ENCODE measurements at regions not wholly inside any gene's neighbourhood (a gene's known extent, or its start where the extent isn't known, plus 50 kb on each side); places are given as distances from the start of the nearest gene placed in this dataset.

DNA sequence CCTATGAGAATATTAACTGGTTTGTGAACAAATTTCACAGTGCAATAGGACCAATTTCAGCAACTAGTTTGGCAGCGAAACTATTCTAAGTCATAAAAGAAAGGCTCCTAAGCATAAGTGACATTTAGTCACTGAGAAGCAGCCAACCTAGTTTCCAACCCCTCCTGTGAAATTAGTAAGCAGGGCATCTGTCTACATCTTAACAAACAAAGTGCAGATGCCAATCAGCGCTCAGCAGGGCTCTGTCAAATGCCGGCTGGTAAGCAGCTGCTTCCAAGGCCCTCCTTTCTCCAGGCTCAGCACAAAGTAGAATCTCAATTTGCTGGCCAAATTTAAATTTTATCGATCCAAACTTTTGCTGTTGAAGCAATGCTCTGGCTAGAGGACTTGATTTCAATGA lies 124.7 kb downstream of the ICOS start:
- no peak for DNase-seq (ENCODE audit: insufficient read length, low spot score)
- FAIRE-seq = no peak
- TF ChIP-seq, protein P1, sequence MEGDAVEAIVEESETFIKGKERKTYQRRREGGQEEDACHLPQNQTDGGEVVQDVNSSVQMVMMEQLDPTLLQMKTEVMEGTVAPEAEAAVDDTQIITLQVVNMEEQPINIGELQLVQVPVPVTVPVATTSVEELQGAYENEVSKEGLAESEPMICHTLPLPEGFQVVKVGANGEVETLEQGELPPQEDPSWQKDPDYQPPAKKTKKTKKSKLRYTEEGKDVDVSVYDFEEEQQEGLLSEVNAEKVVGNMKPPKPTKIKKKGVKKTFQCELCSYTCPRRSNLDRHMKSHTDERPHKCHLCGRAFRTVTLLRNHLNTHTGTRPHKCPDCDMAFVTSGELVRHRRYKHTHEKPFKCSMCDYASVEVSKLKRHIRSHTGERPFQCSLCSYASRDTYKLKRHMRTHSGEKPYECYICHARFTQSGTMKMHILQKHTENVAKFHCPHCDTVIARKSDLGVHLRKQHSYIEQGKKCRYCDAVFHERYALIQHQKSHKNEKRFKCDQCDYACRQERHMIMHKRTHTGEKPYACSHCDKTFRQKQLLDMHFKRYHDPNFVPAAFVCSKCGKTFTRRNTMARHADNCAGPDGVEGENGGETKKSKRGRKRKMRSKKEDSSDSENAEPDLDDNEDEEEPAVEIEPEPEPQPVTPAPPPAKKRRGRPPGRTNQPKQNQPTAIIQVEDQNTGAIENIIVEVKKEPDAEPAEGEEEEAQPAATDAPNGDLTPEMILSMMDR (IDR thresholded peaks at IDR 0.05; ENCODE audit: insufficient read depth, missing control alignments) = no peak

DNA sequence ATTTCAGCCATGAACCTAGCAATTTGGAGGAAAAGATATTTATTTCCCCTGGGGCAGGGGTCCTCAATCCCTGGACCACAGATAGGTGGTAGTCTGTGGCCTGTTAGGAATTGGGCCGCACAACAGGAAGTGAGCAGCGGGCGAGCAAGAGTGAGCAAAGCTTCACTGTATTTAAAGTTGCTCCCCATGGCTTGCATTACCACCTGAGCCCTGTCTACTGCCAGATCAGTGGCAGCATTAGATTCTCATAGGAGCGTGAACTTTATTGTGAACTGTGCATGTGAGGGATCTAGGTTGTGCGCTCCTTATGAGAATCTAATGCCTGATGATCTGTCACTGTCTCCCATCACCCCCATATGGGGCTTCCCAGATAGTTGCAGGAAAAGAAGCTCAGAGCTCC lies 127.6 kb downstream of the ICOS start:
- DNase-seq (ENCODE audit: insufficient read length, low spot score) = no peak
- no peak for FAIRE-seq
- TF ChIP-seq, protein P1 (IDR thresholded peaks at IDR 0.05; ENCODE audit: insufficient read depth, missing control alignments) = no peak

DNA sequence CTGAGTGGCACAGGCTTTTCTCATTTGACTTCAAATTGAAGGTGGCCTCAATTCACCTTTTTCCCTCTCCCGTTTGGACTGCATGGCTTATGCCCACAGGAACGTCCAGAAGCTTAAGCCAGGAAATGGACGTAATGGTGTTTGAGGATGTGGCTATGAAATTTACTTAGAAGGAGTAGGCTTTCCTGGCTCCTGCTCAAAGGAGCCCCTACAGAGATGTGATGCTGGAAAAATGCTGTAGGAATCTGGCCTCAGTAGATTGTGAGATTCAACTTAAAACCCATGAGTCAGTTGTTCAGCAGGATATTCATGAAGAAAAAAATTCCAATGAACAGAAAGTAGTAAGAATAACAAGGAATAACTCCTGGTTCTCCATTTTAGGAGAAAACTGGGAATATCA lies 129.0 kb downstream of the ICOS start:
- no peak for FAIRE-seq
- TF ChIP-seq, protein P1 (IDR thresholded peaks at IDR 0.05; ENCODE audit: insufficient read depth, missing control alignments) = no peak

GRCh38 chr2:204066051-204066450 lies 129.5 kb downstream of the ICOS start:
- DNase-seq (ENCODE audit: insufficient read length, low spot score) = no peak
- FAIRE-seq = no peak
- TF ChIP-seq, protein P1 (IDR thresholded peaks at IDR 0.05; ENCODE audit: insufficient read depth, missing control alignments) = no peak

More for the DNA sequence above, 129.0 kb downstream of the ICOS start:
- DNase-seq (ENCODE audit: insufficient read length, low spot score) = no peak

- TF ChIP-seq, protein P1 (IDR thresholded peaks at IDR 0.05; ENCODE audit: insufficient read depth, missing control alignments) = no peak
- no peak for DNase-seq (ENCODE audit: insufficient read length, low spot score)
- no peak for FAIRE-seq
Measured at GRCh38 chr2:204069804-204070203, 133.2 kb downstream of the ICOS start.

GRCh38 chr2:204072443-204073324 lies 136.1 kb downstream of the ICOS start:
- DNase-seq (ENCODE audit: insufficient read length, low spot score) = no peak

More at GRCh38 chr2:204072443-204073324, 136.1 kb downstream of the ICOS start:
- TF ChIP-seq, protein P1 (IDR thresholded peaks at IDR 0.05; ENCODE audit: insufficient read depth, missing control alignments) = peak; percentile 65
- FAIRE-seq = no peak
